ENCODE measurements at regions not wholly inside any gene's neighbourhood (a gene's known extent, or its start where the extent isn't known, plus 50 kb on each side); places are given as distances from the start of the nearest gene placed in this dataset.

DNA sequence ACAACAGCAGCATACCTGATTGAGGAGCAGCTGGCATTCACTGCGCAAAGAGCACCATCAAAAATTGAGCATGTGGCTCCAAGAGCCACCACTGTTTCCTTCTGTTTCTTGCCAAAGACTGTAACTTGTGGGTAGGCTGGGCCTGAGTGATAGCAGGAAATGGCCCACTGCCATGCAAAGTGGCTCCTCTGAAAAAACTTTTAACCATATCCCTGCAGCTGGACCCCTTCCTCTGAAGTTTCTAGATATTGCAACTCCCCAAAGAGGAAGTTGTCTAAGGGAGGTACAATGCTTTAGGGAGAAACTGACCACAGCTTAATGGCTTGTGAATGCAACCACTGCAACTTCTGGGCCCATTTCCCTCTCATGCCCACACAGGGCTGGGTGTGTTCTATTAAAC lies 355.4 kb upstream of the PDE4D start:
- no peak overlapping the region for H2BK12ac ChIP-seq (ENCODE audit: insufficient read length, low read depth, low read length)
- no peak overlapping the region for H4K8ac ChIP-seq (replicated peaks; ENCODE audit: insufficient read length, low read depth, low read length)
- Mint-ChIP-seq H3K4me3 (no peak overlapping the region), H3K27me3 (ENCODE audit: low read depth) (no peaks in the 10 kb centered on the region), H3K4me1 (no peaks in the 10 kb centered on the region), H3K27ac (no peak overlapping the region; a peak in 1 of 7 replicates), H3K9me3 (peaks cover 3% of the 10 kb centered on the region in 2 experiments; a peak in 3 of 5 replicates), H3K36me3 (ENCODE audit: insufficient read depth in 1 of 3, low read depth in 3 of 3) (no peaks in the 10 kb centered on the region)
- WGBS (ENCODE audit: extremely low coverage, insufficient read length, low lambda C conversion rate): no CpG with 5 or more reads among the region's 1 CpG
- no peak overlapping the region for H3K27ac ChIP-seq (ENCODE audit: insufficient read length, low read depth, low read length)
- no peak for DNase-seq
- H2BK120ac ChIP-seq (ENCODE audit: low read depth, low read length, poor library complexity, severe bottlenecking): no peak overlapping the region
- H4K20me1 ChIP-seq (ENCODE audit: control insufficient read depth, insufficient read depth, insufficient read length): no peaks in the 10 kb centered on the region
- H2BK5ac ChIP-seq (ENCODE audit: insufficient read length, low read length): no peak overlapping the region
- H3K23ac ChIP-seq (ENCODE audit: insufficient read length, low read depth, low read length): no peak overlapping the region
- no peaks in the 10 kb centered on the region for H3K9me3 ChIP-seq (ENCODE audit: control insufficient read depth, low read depth, low read length)
- H2AK5ac ChIP-seq (ENCODE audit: insufficient read length, low read length): no peak overlapping the region
- H3K14ac ChIP-seq (ENCODE audit: insufficient read depth, low read length): no peak overlapping the region
- no peaks in the 10 kb centered on the region for H3K27me3 ChIP-seq (ENCODE audit: insufficient read depth, low read length)
- no peak overlapping the region for H3K4me2 ChIP-seq (ENCODE audit: insufficient read depth, insufficient read length, low read length)
- no peak overlapping the region for H2BK20ac ChIP-seq (ENCODE audit: low read depth, low read length, poor library complexity, severe bottlenecking)
- no peak overlapping the region for H3K18ac ChIP-seq (ENCODE audit: insufficient read length, low read depth, low read length)
- no peaks in the 10 kb centered on the region for H3K4me1 ChIP-seq (ENCODE audit: insufficient read depth, low read length)
- no peaks in the 10 kb centered on the region for H3K23me2 ChIP-seq (ENCODE audit: insufficient read length, low read depth, low read length, poor library complexity, severe bottlenecking)
- no peak overlapping the region for H4K91ac ChIP-seq (ENCODE audit: insufficient read length, low read depth, low read length)
- H2BK15ac ChIP-seq (ENCODE audit: low read depth, low read length): no peak overlapping the region
- H3K4ac ChIP-seq (ENCODE audit: low read depth, low read length): no peak overlapping the region
- H3K79me2 ChIP-seq (ENCODE audit: insufficient read depth, low read length): no peaks in the 10 kb centered on the region
- no peak overlapping the region for H2AFZ ChIP-seq (ENCODE audit: low read length)
- no peak overlapping the region for H4K5ac ChIP-seq (ENCODE audit: insufficient read length, low read depth, low read length)
- no peak overlapping the region for H3K56ac ChIP-seq (ENCODE audit: insufficient read length, low read depth, low read length)
- H3K79me1 ChIP-seq (ENCODE audit: insufficient read depth, low read depth, low read length, poor library complexity, severe bottlenecking): no peaks in the 10 kb centered on the region
- no peak overlapping the region for H3T11ph ChIP-seq (ENCODE audit: low read length)
- no peak for TF ChIP-seq CTCF (conservative IDR thresholded peaks at IDR 0.05)
- no peak overlapping the region for H3K9ac ChIP-seq (ENCODE audit: extremely low read depth, insufficient read length, low read length)

Data from H9 (cell line).